Erythroblast (primary cell): ENCODE measurements at regions not wholly inside any gene's neighbourhood (a gene's known extent, or its start where the extent isn't known, plus 50 kb on each side); places are given as distances from the start of the nearest gene placed in this dataset.

Experiments used
- GATA1 ChIP-seq: IDR thresholded peaks from 2 replicates; pipeline ENCODE4 v1.6.1; 2011; ENCODE audit warnings: low read depth, mild to moderate bottlenecking, control low read depth, low read length, moderate library complexity
- POLR2A ChIP-seq: IDR thresholded peaks from 2 replicates; pipeline ENCODE4 v1.6.1; 2011; ENCODE audit warnings: mild to moderate bottlenecking, low read length

GRCh38 chr5:101278917-101279316, 375.8 kb upstream of the ST8SIA4 start:
- TF ChIP-seq POLR2A (no peak), GATA1 (no peak)
